K562 (cell line): ENCODE measurements at regions not wholly inside any gene's neighbourhood (a gene's known extent, or its start where the extent isn't known, plus 50 kb on each side); places are given as distances from the start of the nearest gene placed in this dataset.

ENCODE experiments used
- ATAC-seq: fragments of 200-7000 bp; cut with Tn5 transposase; 3 replicates; pipeline ENCODE4 v1.9.1; 2020; ENCODE audit warnings: moderate library complexity
- BruUV-seq: library from RNA; stranded (reverse); fragments of 400-500 nt; replicated peaks from 2 replicates; lab custom pipeline; 2021; lab: Mats Ljungman, UMichigan
- CTCF ChIA-PET: fragments of 300-600 bp; formaldehyde crosslinking; extraction: SDS; loops from one replicate; lab custom pipeline; 2021; ENCODE audit warnings: low intra/inter-chr PET ratio; lab: Yijun Ruan, JAX
- POLR2A ChIA-PET: fragments of 300-600, 350-650 bp; sonication (Branson Sonifier 250); formaldehyde crosslinking; extraction: SDS; loops from one replicate; lab custom pipeline; 2021; ENCODE audit warnings: antibody characterized with exemption, inconsistent platforms; lab: Yijun Ruan, JAX
- DNase-seq, 4 experiments: peaks; one replicate each; pipeline versions ENCODE4 v3.0.0 to v3.0.0-alpha.2; 2011 to 2018; ENCODE audit warnings: low spot score in 3 of 4, mixed read lengths in 3 of 4; ENCODE audit errors: extremely low read depth in 1 of 4
- FAIRE-seq: peaks from 2 replicates; lab custom pipeline; 2011; peaks lifted over from hg19 to GRCh38; lab: Jason Lieb, UNC
- H2AFZ ChIP-seq: 2 replicates; pipeline ENCODE4 v1.6.0; 2011; ENCODE audit warnings: low read depth, low read length, control low read depth, inconsistent platforms
- H3K27ac ChIP-seq: fragments of 200-600 bp; 3 replicates; pipeline ENCODE4 v1.8.0; 2011; ENCODE audit warnings: low read depth, mild to moderate bottlenecking, control low read depth, inconsistent platforms, low read length, moderate library complexity, mixed read lengths; ENCODE audit errors: extremely low read depth
- H3K27me3 ChIP-seq, 2 experiments: fragments of 300-600 bp in 1 of 2; 2 replicates in 1 of 2; 3 replicates in 1 of 2; pipeline versions ENCODE4 v1.6.0 to v1.8.0; 2011; ENCODE audit warnings: inconsistent platforms in 2 of 2, low read length in 2 of 2, mild to moderate bottlenecking in 1 of 2, mixed read lengths in 1 of 2, moderate library complexity in 1 of 2; ENCODE audit not compliant: control insufficient read depth in 2 of 2, insufficient read depth in 2 of 2
- H3K36me3 ChIP-seq: fragments of 300-600 bp; 3 replicates; pipeline ENCODE4 v1.8.0; 2011; ENCODE audit warnings: mild to moderate bottlenecking, low read length, inconsistent platforms; ENCODE audit not compliant: control insufficient read depth, insufficient read depth
- H3K4me1 ChIP-seq, 2 experiments: fragments of 200-600 bp in 1 of 2; replicated peaks in 1 of 2; 2 replicates in 1 of 2; 3 replicates in 1 of 2; pipeline versions ENCODE4 v1.5.1 to v1.8.0; 2011; ENCODE audit warnings: inconsistent platforms in 2 of 2, low read length in 2 of 2, mild to moderate bottlenecking in 1 of 2, mixed read lengths in 1 of 2, moderate library complexity in 1 of 2; ENCODE audit not compliant: control insufficient read depth in 2 of 2, insufficient read depth in 2 of 2
- H3K4me2 ChIP-seq: 2 replicates; pipeline ENCODE4 v1.6.1; 2011; ENCODE audit warnings: low read length, control low read depth, inconsistent platforms, mixed read lengths; ENCODE audit not compliant: insufficient read depth
- H3K4me3 ChIP-seq: fragments of 200-600 bp; sonication (generic), shearing (Covaris generic); 2 replicates; pipeline ENCODE4 v1.5.1; 2016; ENCODE audit warnings: control low read depth, inconsistent platforms
- H3K79me2 ChIP-seq: fragments of 200-600 bp; 3 replicates; pipeline ENCODE4 v1.8.0; 2011; ENCODE audit warnings: low read length, inconsistent platforms; ENCODE audit not compliant: control insufficient read depth, insufficient read depth
- H3K9ac ChIP-seq, 2 experiments: 2 replicates each; pipeline versions ENCODE4 v1.6.0 to v1.6.1; 2011; ENCODE audit warnings: low read depth in 2 of 2, low read length in 2 of 2, control low read depth in 1 of 2, inconsistent platforms in 1 of 2, mild to moderate bottlenecking in 1 of 2, mixed read lengths in 1 of 2; ENCODE audit not compliant: insufficient read depth in 1 of 2
- H3K9me1 ChIP-seq: one replicate; pipeline ENCODE4 v1.6.0; 2011; ENCODE audit warnings: inconsistent platforms, mild to moderate bottlenecking, low read length, moderate library complexity; ENCODE audit not compliant: control insufficient read depth, insufficient read depth
- H3K9me3 ChIP-seq: replicated peaks from 2 replicates; pipeline ENCODE4 v1.5.1; 2011; ENCODE audit warnings: low read depth, low read length, inconsistent platforms; ENCODE audit not compliant: control insufficient read depth, insufficient read depth
- H4K20me1 ChIP-seq: replicated peaks from 2 replicates; pipeline ENCODE4 v1.6.1; 2011; ENCODE audit warnings: low read length, inconsistent platforms, mixed read lengths; ENCODE audit not compliant: control insufficient read depth, insufficient read depth
- BHLHE40 ChIP-seq: IDR thresholded peaks from 2 replicates; pipeline ENCODE4 v1.6.1; 2011; ENCODE audit warnings: low read length, improper control_type of control experiment
- CBX3 ChIP-seq, 2 experiments: IDR thresholded peaks; 1 replicate in 1 of 2; 2 replicates in 1 of 2; pipeline ENCODE4 v1.6.1; 2012; ENCODE audit warnings: inconsistent platforms in 2 of 2, low read length in 2 of 2, borderline replicate concordance in 1 of 2, control low read depth in 1 of 2
- DACH1 ChIP-seq: fragments of 450-650 bp; IDR thresholded peaks from 2 replicates; pipeline ENCODE4 v1.6.1; 2018; ENCODE audit not compliant: partially characterized antibody
- MAFG ChIP-seq: fragments of 450-650 bp; conservative IDR thresholded peaks from 2 replicates; pipeline ENCODE4 v1.6.1; 2016; ENCODE audit warnings: missing genetic modification characterization, missing compliant biosample characterization
- NEUROD1 ChIP-seq: fragments of 150-350 bp; IDR thresholded peaks from 2 replicates; pipeline ENCODE4 v1.6.1; 2014; ENCODE audit warnings: borderline replicate concordance, low read length, low read depth; ENCODE audit not compliant: partially characterized antibody
- NR2F6 ChIP-seq: fragments of 450-650 bp; formaldehyde crosslinking; IDR thresholded peaks from 2 replicates; pipeline ENCODE4 v1.4.0; 2020; ENCODE audit warnings: mild to moderate bottlenecking
- ZC3H8 ChIP-seq: fragments of 450-650 bp; IDR thresholded peaks from 2 replicates; pipeline ENCODE4 v1.6.1; 2017
- WGBS: fragments of 100-300 bp; shearing (Covaris generic); methylation state at CpG from one replicate; pipeline ENCODE4 v1.1.6; 2016; ENCODE audit warnings: low coverage, mixed read lengths; ENCODE audit not compliant: insufficient coverage; ENCODE audit errors: missing lambda C conversion rate; 5-methylcytosine and 5-hydroxymethylcytosine counted together
- in situ Hi-C: fragments of 300-500 bp; cut with MboI; formaldehyde crosslinking; loops from 4 replicates; pipeline ENCODE4 v1.15.0; 2018; ENCODE audit warnings: inconsistent platforms, mixed read lengths
- intact Hi-C: fragments of 100-400 bp; cut with micrococcal nuclease; formaldehyde crosslinking; loops from 2 replicates; pipeline ENCODE4 v1.14.2; 2022
- TF ChIP-seq, protein P1 (sequence below): sonication (generic); formaldehyde crosslinking; IDR thresholded peaks from 2 replicates; pipeline ENCODE4 v1.8.1; 2023; ENCODE audit warnings: mild to moderate bottlenecking, missing genetic modification reagents
- TF ChIP-seq, protein P2 (sequence below): sonication (generic); formaldehyde crosslinking; IDR thresholded peaks from 2 replicates; pipeline ENCODE4 v1.5.0; 2020; ENCODE audit warnings: missing genetic modification reagents
- TF ChIP-seq, protein P3 (sequence below), 2 experiments: fragments of 450-650 bp; formaldehyde crosslinking in 1 of 2; IDR thresholded peaks; 2 replicates each; pipeline versions ENCODE4 v1.4.0 to v1.6.1; 2014 to 2020; ENCODE audit warnings: mild to moderate bottlenecking in 2 of 2, borderline replicate concordance in 1 of 2, low read depth in 1 of 2

- Histone ChIP-seq H3K4me3 (no peak overlapping the region), H4K20me1 (no peaks in the 10 kb centered on the region), H2AFZ (no peak overlapping the region), H3K4me2 (no peak overlapping the region), H3K9me3 (no peaks in the 10 kb centered on the region), H3K9me1 (no peaks in the 10 kb centered on the region), H3K79me2 (no peaks in the 10 kb centered on the region), H3K27me3 (no peaks in the 10 kb centered on the region), H3K36me3 (no peaks in the 10 kb centered on the region), H3K27ac (no peak overlapping the region), H3K9ac (no peak overlapping the region), H3K4me1 (no peaks in the 10 kb centered on the region)
- no peak for DNase-seq
- no peak for ATAC-seq
- no TSS peak for BruUV-seq
- ChIA-PET POLR2A (no interaction called here), CTCF (no interaction called here)
- intact Hi-C loops (no loop called here), in situ Hi-C loops (no loop called here)
- FAIRE-seq, result no peak
- WGBS, result no CpG with 5 or more reads among the region's 1 CpG
- no peak for TF ChIP-seq MAFG (tag)
- no peak for TF ChIP-seq CBX3 (IDR thresholded peaks at IDR 0.05; ENCODE audit: borderline replicate concordance in 1 of 2, low read length in 2 of 2)
- TF ChIP-seq, protein P1, sequence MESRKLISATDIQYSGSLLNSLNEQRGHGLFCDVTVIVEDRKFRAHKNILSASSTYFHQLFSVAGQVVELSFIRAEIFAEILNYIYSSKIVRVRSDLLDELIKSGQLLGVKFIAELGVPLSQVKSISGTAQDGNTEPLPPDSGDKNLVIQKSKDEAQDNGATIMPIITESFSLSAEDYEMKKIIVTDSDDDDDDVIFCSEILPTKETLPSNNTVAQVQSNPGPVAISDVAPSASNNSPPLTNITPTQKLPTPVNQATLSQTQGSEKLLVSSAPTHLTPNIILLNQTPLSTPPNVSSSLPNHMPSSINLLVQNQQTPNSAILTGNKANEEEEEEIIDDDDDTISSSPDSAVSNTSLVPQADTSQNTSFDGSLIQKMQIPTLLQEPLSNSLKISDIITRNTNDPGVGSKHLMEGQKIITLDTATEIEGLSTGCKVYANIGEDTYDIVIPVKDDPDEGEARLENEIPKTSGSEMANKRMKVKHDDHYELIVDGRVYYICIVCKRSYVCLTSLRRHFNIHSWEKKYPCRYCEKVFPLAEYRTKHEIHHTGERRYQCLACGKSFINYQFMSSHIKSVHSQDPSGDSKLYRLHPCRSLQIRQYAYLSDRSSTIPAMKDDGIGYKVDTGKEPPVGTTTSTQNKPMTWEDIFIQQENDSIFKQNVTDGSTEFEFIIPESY, result no peak
- no peak for TF ChIP-seq ZC3H8
- TF ChIP-seq, protein P2, sequence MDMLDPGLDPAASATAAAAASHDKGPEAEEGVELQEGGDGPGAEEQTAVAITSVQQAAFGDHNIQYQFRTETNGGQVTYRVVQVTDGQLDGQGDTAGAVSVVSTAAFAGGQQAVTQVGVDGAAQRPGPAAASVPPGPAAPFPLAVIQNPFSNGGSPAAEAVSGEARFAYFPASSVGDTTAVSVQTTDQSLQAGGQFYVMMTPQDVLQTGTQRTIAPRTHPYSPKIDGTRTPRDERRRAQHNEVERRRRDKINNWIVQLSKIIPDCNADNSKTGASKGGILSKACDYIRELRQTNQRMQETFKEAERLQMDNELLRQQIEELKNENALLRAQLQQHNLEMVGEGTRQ (CRISPR knock-in tag), result no peak
- no peak for TF ChIP-seq DACH1
- TF ChIP-seq NEUROD1, result no peak
- TF ChIP-seq BHLHE40, result no peak
- no peak for TF ChIP-seq NR2F6
- TF ChIP-seq, protein P3, sequence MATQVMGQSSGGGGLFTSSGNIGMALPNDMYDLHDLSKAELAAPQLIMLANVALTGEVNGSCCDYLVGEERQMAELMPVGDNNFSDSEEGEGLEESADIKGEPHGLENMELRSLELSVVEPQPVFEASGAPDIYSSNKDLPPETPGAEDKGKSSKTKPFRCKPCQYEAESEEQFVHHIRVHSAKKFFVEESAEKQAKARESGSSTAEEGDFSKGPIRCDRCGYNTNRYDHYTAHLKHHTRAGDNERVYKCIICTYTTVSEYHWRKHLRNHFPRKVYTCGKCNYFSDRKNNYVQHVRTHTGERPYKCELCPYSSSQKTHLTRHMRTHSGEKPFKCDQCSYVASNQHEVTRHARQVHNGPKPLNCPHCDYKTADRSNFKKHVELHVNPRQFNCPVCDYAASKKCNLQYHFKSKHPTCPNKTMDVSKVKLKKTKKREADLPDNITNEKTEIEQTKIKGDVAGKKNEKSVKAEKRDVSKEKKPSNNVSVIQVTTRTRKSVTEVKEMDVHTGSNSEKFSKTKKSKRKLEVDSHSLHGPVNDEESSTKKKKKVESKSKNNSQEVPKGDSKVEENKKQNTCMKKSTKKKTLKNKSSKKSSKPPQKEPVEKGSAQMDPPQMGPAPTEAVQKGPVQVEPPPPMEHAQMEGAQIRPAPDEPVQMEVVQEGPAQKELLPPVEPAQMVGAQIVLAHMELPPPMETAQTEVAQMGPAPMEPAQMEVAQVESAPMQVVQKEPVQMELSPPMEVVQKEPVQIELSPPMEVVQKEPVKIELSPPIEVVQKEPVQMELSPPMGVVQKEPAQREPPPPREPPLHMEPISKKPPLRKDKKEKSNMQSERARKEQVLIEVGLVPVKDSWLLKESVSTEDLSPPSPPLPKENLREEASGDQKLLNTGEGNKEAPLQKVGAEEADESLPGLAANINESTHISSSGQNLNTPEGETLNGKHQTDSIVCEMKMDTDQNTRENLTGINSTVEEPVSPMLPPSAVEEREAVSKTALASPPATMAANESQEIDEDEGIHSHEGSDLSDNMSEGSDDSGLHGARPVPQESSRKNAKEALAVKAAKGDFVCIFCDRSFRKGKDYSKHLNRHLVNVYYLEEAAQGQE (IDR thresholded peaks at IDR 0.05; ENCODE audit: borderline replicate concordance), result no peak
- TF ChIP-seq, protein P3 (CRISPR knock-in tag; IDR thresholded peaks at IDR 0.05; ENCODE audit: low read depth), result no peak
Measured at GRCh38 chr19:20416661-20417060, 148.9 kb downstream of the ZNF737 start.
